Natural killer cell (primary cell): ENCODE measurements at regions not wholly inside any gene's neighbourhood (a gene's known extent, or its start where the extent isn't known, plus 50 kb on each side); places are given as distances from the start of the nearest gene placed in this dataset.

ENCODE experiments used
- ATAC-seq, 3 donors: fragments of 150-1000 bp in 2 of 3; fragments of 200-7000 bp in 1 of 3; cut with Tn5 transposase; 1 replicate in 1 of 3; 2 replicates in 2 of 3; pipeline ENCODE4 v1.10.0; 2021; ENCODE audit warnings: mild to moderate bottlenecking in 2 of 3, moderate library complexity in 2 of 3
- DNase-seq, 2 donors: peaks; one replicate each; pipeline versions ENCODE4 v3.0.0 to v3.0.0-alpha.2; 2013 to 2021; ENCODE audit warnings: mixed read lengths in 1 of 2
- H3K27ac ChIP-seq: one replicate; pipeline ENCODE4 v1.5.1; 2013; ENCODE audit warnings: mild to moderate bottlenecking, low read length
- H3K27me3 ChIP-seq: one replicate; pipeline ENCODE4 v1.6.1; 2013; ENCODE audit warnings: low read length; ENCODE audit not compliant: control insufficient read depth, insufficient read depth
- H3K36me3 ChIP-seq: one replicate; pipeline ENCODE4 v1.6.1; 2013; ENCODE audit warnings: low read length; ENCODE audit not compliant: control insufficient read depth, insufficient read depth
- H3K4me1 ChIP-seq: one replicate; pipeline ENCODE4 v1.6.1; 2013; ENCODE audit warnings: low read length; ENCODE audit not compliant: control insufficient read depth, insufficient read depth
- H3K4me3 ChIP-seq: one replicate; pipeline ENCODE4 v1.5.1; 2013; ENCODE audit warnings: low read length
- H3K9me3 ChIP-seq: one replicate; pipeline ENCODE4 v1.6.1; 2013; ENCODE audit warnings: low read length; ENCODE audit not compliant: control insufficient read depth, insufficient read depth
- H3K27ac Mint-ChIP-seq, 2 donors: one replicate each; pipeline ENCODE4 v1.8.0; 2022; ENCODE audit warnings: mild to moderate bottlenecking in 2 of 2, mixed read lengths in 2 of 2, moderate library complexity in 1 of 2
- H3K27me3 Mint-ChIP-seq, 2 donors: one replicate each; pipeline ENCODE4 v1.8.0; 2022; ENCODE audit warnings: low read depth in 2 of 2, mixed read lengths in 2 of 2
- H3K36me3 Mint-ChIP-seq: one replicate; pipeline ENCODE4 v1.8.0; 2022; ENCODE audit warnings: mixed read lengths
- H3K4me1 Mint-ChIP-seq, 2 donors: one replicate each; pipeline ENCODE4 v1.8.0; 2022; ENCODE audit warnings: mixed read lengths in 2 of 2
- H3K4me3 Mint-ChIP-seq: one replicate; pipeline ENCODE4 v1.8.0; 2022; ENCODE audit warnings: mild to moderate bottlenecking, moderate library complexity, mixed read lengths
- H3K9me3 Mint-ChIP-seq, 2 donors: one replicate each; pipeline ENCODE4 v1.8.0; 2022; ENCODE audit warnings: mixed read lengths in 2 of 2
- WGBS: methylation state at CpG from one replicate; pipeline ENCODE4 v1.1.7; 2013; ENCODE audit warnings: missing lambda C conversion rate; ENCODE audit not compliant: insufficient coverage; 5-methylcytosine and 5-hydroxymethylcytosine counted together
- intact Hi-C: fragments of 100-400 bp; cut with micrococcal nuclease; formaldehyde crosslinking; loops from one replicate; pipeline ENCODE4 v1.14.2; 2022
- TF ChIP-seq, protein P1 (sequence below): fragments of 200-600 bp; IDR thresholded peaks from one replicate; pipeline ENCODE4 v1.8.0; 2022; ENCODE audit warnings: antibody characterized with exemption

DNA sequence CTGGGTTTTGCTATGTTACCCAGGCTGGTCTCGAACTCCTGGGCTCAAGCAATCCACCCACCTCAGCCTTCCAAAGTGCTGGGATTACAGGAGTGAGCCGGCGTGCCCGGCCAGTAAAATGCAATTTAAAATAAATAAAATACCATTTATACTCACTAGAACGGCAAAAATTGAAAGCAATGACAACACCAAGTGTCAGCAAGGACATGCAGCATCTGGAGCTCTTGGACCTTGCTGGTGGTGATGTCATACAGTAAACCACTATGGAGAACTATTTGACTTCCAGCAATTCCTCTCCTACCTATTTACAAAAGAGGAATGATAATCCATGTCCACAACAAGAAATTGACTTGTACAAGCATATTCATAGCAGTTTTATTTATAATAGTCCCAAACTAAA lies 105.7 kb upstream of the PHACTR1 start:
- H3K4me1 ChIP-seq: no peaks in the 10 kb centered on the region
- Mint-ChIP-seq H3K36me3 (no peaks in the 10 kb centered on the region), H3K9me3 (no peaks in the 10 kb centered on the region), H3K27ac (no peak overlapping the region), H3K27me3 (peaks cover 3 to 46% of the 10 kb centered on the region in 2 donors), H3K4me3 (no peak overlapping the region), H3K4me1 (peaks cover 0 to 2% of the 10 kb centered on the region in 2 donors)
- no peak for DNase-seq
- no peaks in the 10 kb centered on the region for H3K9me3 ChIP-seq
- 83% methylated on average over 5 of the region's 5 CpGs for WGBS
- TF ChIP-seq, protein P1, sequence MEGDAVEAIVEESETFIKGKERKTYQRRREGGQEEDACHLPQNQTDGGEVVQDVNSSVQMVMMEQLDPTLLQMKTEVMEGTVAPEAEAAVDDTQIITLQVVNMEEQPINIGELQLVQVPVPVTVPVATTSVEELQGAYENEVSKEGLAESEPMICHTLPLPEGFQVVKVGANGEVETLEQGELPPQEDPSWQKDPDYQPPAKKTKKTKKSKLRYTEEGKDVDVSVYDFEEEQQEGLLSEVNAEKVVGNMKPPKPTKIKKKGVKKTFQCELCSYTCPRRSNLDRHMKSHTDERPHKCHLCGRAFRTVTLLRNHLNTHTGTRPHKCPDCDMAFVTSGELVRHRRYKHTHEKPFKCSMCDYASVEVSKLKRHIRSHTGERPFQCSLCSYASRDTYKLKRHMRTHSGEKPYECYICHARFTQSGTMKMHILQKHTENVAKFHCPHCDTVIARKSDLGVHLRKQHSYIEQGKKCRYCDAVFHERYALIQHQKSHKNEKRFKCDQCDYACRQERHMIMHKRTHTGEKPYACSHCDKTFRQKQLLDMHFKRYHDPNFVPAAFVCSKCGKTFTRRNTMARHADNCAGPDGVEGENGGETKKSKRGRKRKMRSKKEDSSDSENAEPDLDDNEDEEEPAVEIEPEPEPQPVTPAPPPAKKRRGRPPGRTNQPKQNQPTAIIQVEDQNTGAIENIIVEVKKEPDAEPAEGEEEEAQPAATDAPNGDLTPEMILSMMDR: no peak
- H3K36me3 ChIP-seq: no peaks in the 10 kb centered on the region
- intact Hi-C loops: no loop called here
- H3K27me3 ChIP-seq: no peaks in the 10 kb centered on the region
- H3K4me3 ChIP-seq: no peak overlapping the region
- ATAC-seq: no peak
- H3K27ac ChIP-seq: no peak overlapping the region

DNA sequence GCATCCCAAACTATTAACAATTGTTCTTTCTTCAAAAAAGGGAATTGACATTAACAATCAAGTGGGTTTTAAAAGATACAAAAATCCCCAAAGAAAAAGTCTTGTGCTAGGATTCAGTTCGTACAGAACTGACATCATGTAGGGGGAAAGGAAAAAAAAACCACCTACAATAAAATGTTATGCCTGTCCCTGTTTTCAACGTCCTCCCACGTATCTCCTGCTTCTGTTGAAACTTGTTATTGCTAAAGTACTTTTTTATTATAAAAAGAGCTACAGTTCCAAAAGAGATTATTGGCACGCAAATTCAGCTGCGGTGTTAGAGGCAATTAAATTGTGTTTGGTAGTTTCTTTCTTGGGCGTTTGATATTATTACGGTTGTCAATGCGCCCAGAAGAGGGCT lies 102.8 kb upstream of the PHACTR1 start:
- Histone ChIP-seq H3K4me1 (no peaks in the 10 kb centered on the region), H3K27me3 (no peaks in the 10 kb centered on the region), H3K27ac (no peak overlapping the region), H3K4me3 (no peak overlapping the region), H3K9me3 (no peaks in the 10 kb centered on the region), H3K36me3 (no peaks in the 10 kb centered on the region)
- DNase-seq (no peak), ATAC-seq (no peak)
- Mint-ChIP-seq H3K4me3 (no peak overlapping the region), H3K27me3 (peaks cover 0 to 23% of the 10 kb centered on the region in 2 donors), H3K27ac (no peak overlapping the region), H3K9me3 (no peaks in the 10 kb centered on the region), H3K36me3 (no peaks in the 10 kb centered on the region), H3K4me1 (no peaks in the 10 kb centered on the region)
- intact Hi-C loops: no loop called here
- TF ChIP-seq, protein P1: no peak
- no CpG with 5 or more reads among the region's 8 CpGs for WGBS

DNA sequence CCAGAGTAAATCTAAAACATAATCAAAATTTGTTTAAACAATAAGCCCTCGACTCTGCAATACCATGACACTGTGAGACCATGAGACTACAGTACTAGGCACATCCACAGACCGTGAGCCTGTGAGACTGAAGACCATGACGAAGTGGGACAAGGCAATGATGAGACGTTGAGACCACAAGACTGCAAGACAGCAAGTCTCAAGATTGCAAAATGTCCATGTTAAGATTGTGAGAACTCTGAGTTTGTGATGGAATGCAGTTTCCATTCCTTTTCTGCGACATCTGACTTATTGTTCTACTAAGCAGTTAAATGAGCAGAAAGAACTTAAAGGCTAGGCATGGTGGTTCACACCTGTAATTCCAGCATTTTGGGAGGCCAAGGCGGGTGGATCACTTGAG lies 102.1 kb upstream of the PHACTR1 start:
- WGBS: 92% methylated on average over 6 of the region's 6 CpGs
- intact Hi-C loops: no loop called here
- Histone ChIP-seq H3K36me3 (no peaks in the 10 kb centered on the region), H3K27ac (no peak overlapping the region), H3K4me1 (no peaks in the 10 kb centered on the region), H3K9me3 (no peaks in the 10 kb centered on the region), H3K27me3 (no peaks in the 10 kb centered on the region), H3K4me3 (no peak overlapping the region)
- TF ChIP-seq, protein P1: no peak
- Mint-ChIP-seq H3K27me3 (peaks cover 0 to 21% of the 10 kb centered on the region in 2 donors), H3K36me3 (no peaks in the 10 kb centered on the region), H3K9me3 (no peaks in the 10 kb centered on the region), H3K27ac (no peak overlapping the region), H3K4me3 (no peak overlapping the region), H3K4me1 (no peaks in the 10 kb centered on the region)
- DNase-seq (no peak), ATAC-seq (no peak)

DNA sequence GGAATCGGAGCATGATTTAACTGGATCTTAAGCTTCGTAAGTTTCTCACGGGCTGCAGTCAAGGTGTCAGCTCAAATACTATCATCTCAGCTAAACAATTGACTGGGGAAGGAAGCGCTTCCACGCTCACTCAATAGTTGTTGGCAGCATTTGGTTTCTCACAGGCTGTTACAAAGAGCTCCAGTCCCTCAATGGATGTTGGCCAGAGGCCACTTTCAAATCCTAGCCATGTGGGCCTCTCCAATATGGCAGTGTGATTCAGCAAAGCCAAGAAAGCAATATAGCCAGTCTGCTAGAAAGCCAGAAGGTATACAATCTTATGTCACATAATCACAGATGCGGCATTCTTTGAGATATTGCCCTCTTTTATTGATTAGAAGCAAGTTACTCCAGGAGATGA lies 98.3 kb upstream of the PHACTR1 start:
- ATAC-seq: no peak
- no peaks in the 10 kb centered on the region for H3K9me3 Mint-ChIP-seq

More for the DNA sequence above, 98.3 kb upstream of the PHACTR1 start:
- H3K27me3 ChIP-seq: no peaks in the 10 kb centered on the region
- WGBS: 87% methylated on average over 6 of the region's 6 CpGs
- no peak for DNase-seq
- H3K27ac ChIP-seq: no peak overlapping the region
- H3K27me3 Mint-ChIP-seq: no peaks in the 10 kb centered on the region
- no peak overlapping the region for H3K4me3 Mint-ChIP-seq
- H3K4me1 Mint-ChIP-seq: no peaks in the 10 kb centered on the region
- TF ChIP-seq, protein P1: no peak
- no peaks in the 10 kb centered on the region for H3K4me1 ChIP-seq
- H3K36me3 ChIP-seq: no peaks in the 10 kb centered on the region
- H3K4me3 ChIP-seq: no peak overlapping the region
- intact Hi-C loops: no loop called here
- no peak overlapping the region for H3K27ac Mint-ChIP-seq
- H3K9me3 ChIP-seq: no peaks in the 10 kb centered on the region
- no peaks in the 10 kb centered on the region for H3K36me3 Mint-ChIP-seq
